HAP-1 (cell line): ENCODE measurements at regions not wholly inside any gene's neighbourhood (a gene's known extent, or its start where the extent isn't known, plus 50 kb on each side); places are given as distances from the start of the nearest gene placed in this dataset.

Experiments used
- DNase-seq, 2 experiments: peaks; one replicate each; pipeline ENCODE4 v3.0.0-alpha.2; 2016 to 2020; ENCODE audit warnings: low spot score in 2 of 2
- H3K27me3 ChIP-seq: fragments of 250-450 bp; sonication (Bioruptor Pico); 2 replicates; pipeline ENCODE4 v1.5.1; 2020; ENCODE audit warnings: low read depth, mild to moderate bottlenecking, moderate library complexity
- H3K36me3 ChIP-seq: fragments of 250-450 bp; sonication (Bioruptor Pico); replicated peaks from 2 replicates; pipeline ENCODE4 v1.5.1; 2020; ENCODE audit warnings: mild to moderate bottlenecking
- H3K4me1 ChIP-seq: fragments of 250-450 bp; sonication (Bioruptor Pico); 2 replicates; pipeline ENCODE4 v1.5.1; 2020; ENCODE audit warnings: mild to moderate bottlenecking
- H3K4me3 ChIP-seq: fragments of 250-450 bp; sonication (Bioruptor Pico); 2 replicates; pipeline ENCODE4 v1.5.1; 2020; ENCODE audit warnings: mild to moderate bottlenecking, moderate library complexity
- H3K9me3 ChIP-seq: fragments of 250-450 bp; sonication (Bioruptor Pico); 2 replicates; pipeline ENCODE4 v1.5.1; 2020; ENCODE audit warnings: mild to moderate bottlenecking, moderate library complexity
- in situ Hi-C: fragments of 300-500 bp; cut with MboI; formaldehyde crosslinking; loops from 3 replicates; pipeline ENCODE4 v1.14.3; 2020; ENCODE audit warnings: low sequenced_read_pairs, inconsistent platforms, mixed read lengths

DNA sequence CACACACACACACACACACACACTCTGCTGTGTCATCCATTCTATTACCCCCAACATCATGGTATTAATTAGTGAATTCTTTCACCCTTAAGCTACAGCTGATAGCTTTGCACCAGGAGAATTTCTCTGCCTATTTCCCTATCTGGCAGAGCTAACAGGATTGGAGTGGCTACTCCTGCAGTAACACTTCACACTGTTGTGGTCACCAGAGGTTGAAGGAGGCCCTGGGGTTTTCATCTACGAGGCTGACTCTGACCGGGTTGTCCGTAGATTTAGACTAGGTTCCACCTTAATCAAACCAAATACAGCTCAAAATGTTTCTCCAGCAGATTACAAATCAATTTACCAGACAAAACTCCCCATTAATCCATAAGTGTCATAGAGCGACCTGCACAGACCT lies 69.2 kb upstream of the RIPOR2 start:
- Histone ChIP-seq H3K36me3 (no peaks in the 10 kb centered on the region), H3K4me1 (no peaks in the 10 kb centered on the region), H3K4me3 (no peak overlapping the region), H3K27me3 (no peaks in the 10 kb centered on the region), H3K9me3 (no peaks in the 10 kb centered on the region)
- DNase-seq: no peak
- in situ Hi-C loops: no loop called here

- Histone ChIP-seq H3K27me3 (no peaks in the 10 kb centered on the region), H3K4me3 (no peak overlapping the region), H3K36me3 (no peaks in the 10 kb centered on the region), H3K9me3 (no peaks in the 10 kb centered on the region), H3K4me1 (no peaks in the 10 kb centered on the region)
- DNase-seq: no peak
- in situ Hi-C loops: no loop called here
Observed at GRCh38 chr6:25006075-25006474, 70.3 kb upstream of the RIPOR2 start.

DNA sequence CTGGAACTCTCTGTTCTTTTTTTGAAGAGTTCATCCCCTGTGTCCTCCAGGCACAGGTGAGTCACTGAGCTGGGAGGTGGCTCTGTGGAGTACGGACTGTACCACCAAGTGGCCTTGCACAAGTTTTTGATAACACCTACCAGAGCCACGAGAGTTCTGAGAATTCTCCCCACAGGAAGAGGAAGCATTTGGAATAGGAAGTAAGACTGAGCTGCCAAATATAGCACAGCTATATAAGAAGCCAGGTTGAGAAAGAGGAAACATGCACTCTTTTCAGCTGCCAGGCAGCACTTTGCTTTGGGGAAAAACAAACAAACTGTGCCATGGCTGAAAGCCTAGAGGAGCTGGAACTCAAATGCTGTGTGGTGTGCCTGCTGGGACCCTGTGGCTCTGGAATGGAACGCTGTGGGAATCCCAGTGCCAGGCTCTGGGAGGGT lies 70.8 kb upstream of the RIPOR2 start:
- in situ Hi-C loops: no loop called here
- DNase-seq: no peak
- no peaks in the 10 kb centered on the region for H3K4me1 ChIP-seq
- no peaks in the 10 kb centered on the region for H3K27me3 ChIP-seq
- no peaks in the 10 kb centered on the region for H3K36me3 ChIP-seq
- no peak overlapping the region for H3K4me3 ChIP-seq
- H3K9me3 ChIP-seq: no peaks in the 10 kb centered on the region

DNA sequence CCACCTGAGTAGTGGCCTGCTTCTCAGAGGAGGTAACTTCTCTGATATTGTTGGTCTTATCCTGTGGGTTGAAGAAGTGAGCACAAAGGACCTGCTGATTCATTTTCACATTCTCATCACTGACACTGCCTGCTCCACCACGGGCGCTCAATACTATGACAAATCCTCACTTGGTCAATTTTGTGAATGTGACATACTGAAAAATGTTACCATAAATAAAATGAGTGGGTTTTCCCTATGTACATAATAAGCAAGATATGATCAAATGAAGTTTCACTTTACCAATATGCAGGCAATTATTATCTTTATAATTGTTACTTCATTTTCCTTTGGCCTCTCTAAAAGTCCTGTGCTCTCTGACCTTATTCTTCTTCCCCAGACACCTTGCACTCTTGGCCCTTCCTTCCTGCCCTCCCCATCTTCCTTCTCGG lies 71.5 kb upstream of the RIPOR2 start:
- Histone ChIP-seq H3K9me3 (no peaks in the 10 kb centered on the region), H3K36me3 (no peaks in the 10 kb centered on the region), H3K27me3 (no peaks in the 10 kb centered on the region), H3K4me3 (no peak overlapping the region), H3K4me1 (no peaks in the 10 kb centered on the region)
- in situ Hi-C loops: no loop called here
- no peak for DNase-seq

GRCh38 chr6:25008707-25009392 lies 73.1 kb upstream of the RIPOR2 start:
- Histone ChIP-seq H3K4me1 (no peaks in the 10 kb centered on the region), H3K27me3 (no peaks in the 10 kb centered on the region), H3K4me3 (no peak overlapping the region), H3K36me3 (no peaks in the 10 kb centered on the region), H3K9me3 (no peaks in the 10 kb centered on the region)
- no peak for DNase-seq
- in situ Hi-C loops: no loop called here

DNA sequence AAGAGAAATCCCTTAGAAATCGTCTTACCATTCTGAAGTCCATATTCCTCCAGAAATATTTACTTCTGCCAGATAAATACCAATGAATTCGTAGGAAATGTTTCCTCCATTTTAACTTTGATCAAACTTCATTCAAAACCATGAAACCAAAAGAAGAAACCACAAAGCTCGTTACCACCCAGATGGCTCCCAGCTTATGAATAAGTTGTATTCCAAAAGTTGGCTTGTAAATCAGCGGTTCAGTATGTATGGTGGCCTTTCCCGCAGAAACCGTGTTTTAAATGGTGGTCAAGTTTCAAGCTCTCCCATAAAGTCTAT lies 73.6 kb upstream of the RIPOR2 start:
- H3K4me3 ChIP-seq: no peak overlapping the region
- H3K4me1 ChIP-seq: no peaks in the 10 kb centered on the region
- in situ Hi-C loops: no loop called here
- H3K27me3 ChIP-seq: no peaks in the 10 kb centered on the region
- no peak for DNase-seq
- no peaks in the 10 kb centered on the region for H3K9me3 ChIP-seq
- no peaks in the 10 kb centered on the region for H3K36me3 ChIP-seq

DNA sequence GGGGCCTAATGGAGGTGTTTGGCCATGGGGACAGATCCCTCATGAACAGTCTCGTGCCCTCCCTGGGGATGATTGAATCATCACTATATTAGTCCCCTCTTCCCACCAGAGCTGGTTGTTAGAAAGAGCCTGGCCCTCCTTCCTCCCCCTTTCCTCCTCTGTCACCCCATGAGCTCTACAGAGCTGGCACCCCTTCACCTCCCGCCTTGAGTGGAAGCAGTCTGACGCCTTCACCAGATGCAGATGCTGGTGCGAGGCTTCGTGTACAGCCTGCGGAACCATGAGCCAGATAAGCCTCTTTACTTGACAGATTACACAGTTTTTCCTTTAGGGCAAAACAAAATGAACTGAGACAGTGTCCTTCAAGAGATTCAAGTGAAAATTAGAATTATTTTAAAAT lies 74.4 kb upstream of the RIPOR2 start:
- H3K4me3 ChIP-seq: no peak overlapping the region
- no peaks in the 10 kb centered on the region for H3K9me3 ChIP-seq
- DNase-seq: no peak
- H3K4me1 ChIP-seq: 0 out of 2 replicates have a peak, but pooled peaks cover 2% of the 10 kb centered on the region
- in situ Hi-C loops: no loop called here
- no peaks in the 10 kb centered on the region for H3K27me3 ChIP-seq
- H3K36me3 ChIP-seq: no peaks in the 10 kb centered on the region

DNA sequence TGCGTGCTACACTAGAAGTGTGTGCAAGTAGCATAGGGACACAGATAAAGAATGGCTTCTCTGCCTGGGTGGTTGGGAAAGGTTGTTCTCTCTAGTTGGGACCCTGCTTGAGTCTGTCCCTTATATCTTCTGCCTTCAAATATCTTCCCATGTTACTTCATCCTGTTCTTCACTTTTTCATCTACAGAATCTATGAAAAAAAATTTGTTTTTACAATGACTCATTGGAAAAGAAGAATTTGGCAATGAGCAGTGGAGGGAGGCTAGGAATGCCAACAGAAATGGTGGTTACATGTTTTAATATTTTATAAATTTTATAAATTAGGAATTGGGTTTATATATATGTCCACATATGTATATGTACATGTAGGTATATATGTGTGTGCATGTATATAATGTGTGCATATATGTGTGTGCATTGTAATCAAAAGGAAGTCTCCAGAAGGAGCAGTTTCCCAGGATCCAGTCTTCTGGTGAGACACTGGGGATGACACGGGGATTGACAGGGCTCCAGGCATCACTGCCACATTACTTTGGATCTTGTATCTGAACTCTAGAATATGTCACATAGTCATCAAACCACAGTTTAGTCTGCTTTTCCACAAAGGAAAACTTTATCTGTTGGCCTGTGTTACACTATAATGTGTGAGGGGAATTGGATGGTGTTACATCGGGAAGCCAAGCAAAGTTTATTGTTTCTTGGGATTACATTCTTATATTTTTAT lies 75.3 kb upstream of the RIPOR2 start:
- peaks cover 6% of the 10 kb centered on the region; the same call in 1 of the 2 replicates for H3K4me1 ChIP-seq
- no peaks in the 10 kb centered on the region for H3K27me3 ChIP-seq
- H3K4me3 ChIP-seq: no peak overlapping the region
- H3K9me3 ChIP-seq: no peaks in the 10 kb centered on the region
- DNase-seq: no peak
- H3K36me3 ChIP-seq: no peaks in the 10 kb centered on the region
- in situ Hi-C loops: no loop called here

DNA sequence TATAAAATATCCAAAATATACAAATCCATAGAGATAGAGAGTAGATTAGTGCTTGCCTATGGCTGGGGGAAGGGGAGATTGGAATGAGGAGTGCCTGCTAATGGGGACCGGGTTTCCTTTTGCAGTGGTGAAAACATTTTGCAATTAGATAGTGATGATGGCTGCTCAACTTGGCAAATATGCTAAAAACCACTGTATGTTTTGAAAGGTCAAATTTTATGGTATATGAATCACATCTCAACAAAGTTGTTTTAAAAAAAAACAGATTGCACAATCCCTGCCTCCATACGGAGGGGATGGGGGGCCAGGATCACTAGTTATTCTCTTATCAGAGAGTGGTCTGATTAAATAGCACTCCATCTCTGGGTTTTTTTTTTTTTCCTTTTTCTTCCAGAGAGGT lies 76.9 kb upstream of the RIPOR2 start:
- H3K4me1 ChIP-seq: peaks cover 6% of the 10 kb centered on the region; the same call in 1 of the 2 replicates
- no peak for DNase-seq
- H3K36me3 ChIP-seq: no peaks in the 10 kb centered on the region
- no peaks in the 10 kb centered on the region for H3K9me3 ChIP-seq
- H3K27me3 ChIP-seq: no peaks in the 10 kb centered on the region
- H3K4me3 ChIP-seq: no peak overlapping the region
- in situ Hi-C loops: no loop called here

GRCh38 chr6:25013246-25013645 lies 77.5 kb upstream of the RIPOR2 start:
- Histone ChIP-seq H3K27me3 (no peaks in the 10 kb centered on the region), H3K36me3 (no peaks in the 10 kb centered on the region), H3K4me3 (no peak overlapping the region), H3K4me1 (peaks cover 6% of the 10 kb centered on the region; the same call in 1 of the 2 replicates), H3K9me3 (no peaks in the 10 kb centered on the region)
- in situ Hi-C loops: no loop called here
- DNase-seq: no peak

GRCh38 chr6:25014369-25014768 lies 78.6 kb upstream of the RIPOR2 start:
- Histone ChIP-seq H3K27me3 (no peaks in the 10 kb centered on the region), H3K9me3 (no peaks in the 10 kb centered on the region), H3K4me3 (no peak overlapping the region), H3K36me3 (no peaks in the 10 kb centered on the region), H3K4me1 (peaks cover 6% of the 10 kb centered on the region; the same call in 1 of the 2 replicates)
- in situ Hi-C loops: no loop called here
- DNase-seq: no peak

- H3K4me1 ChIP-seq: peaks cover 6% of the 10 kb centered on the region; the same call in 1 of the 2 replicates
- no peak overlapping the region for H3K4me3 ChIP-seq
- in situ Hi-C loops: no loop called here
- no peaks in the 10 kb centered on the region for H3K36me3 ChIP-seq
- peak; percentile 36 to 37 for DNase-seq
- no peaks in the 10 kb centered on the region for H3K9me3 ChIP-seq
- H3K27me3 ChIP-seq: no peaks in the 10 kb centered on the region
Observed at GRCh38 chr6:25014791-25015560, 79.2 kb upstream of the RIPOR2 start.

GRCh38 chr6:25016014-25016720 lies 80.4 kb upstream of the RIPOR2 start:
- in situ Hi-C loops: no loop called here
- H3K27me3 ChIP-seq: no peaks in the 10 kb centered on the region

More at GRCh38 chr6:25016014-25016720, 80.4 kb upstream of the RIPOR2 start:
- no peak overlapping the region for H3K4me3 ChIP-seq
- H3K9me3 ChIP-seq: no peaks in the 10 kb centered on the region
- no peak for DNase-seq
- H3K36me3 ChIP-seq: no peaks in the 10 kb centered on the region
- H3K4me1 ChIP-seq: peaks cover 6% of the 10 kb centered on the region; the same call in 1 of the 2 replicates
